Liver (tissue), 8 donors: ENCODE measurements at regions not wholly inside any gene's neighbourhood (a gene's known extent, or its start where the extent isn't known, plus 50 kb on each side); places are given as distances from the start of the nearest gene placed in this dataset.

ENCODE experiments used
- DNase-seq: peaks from one replicate; pipeline ENCODE4 v3.0.0-alpha.2; 2017; ENCODE audit warnings: low spot score
- H3K27ac ChIP-seq, 2 donors: one replicate each; pipeline ENCODE4 v1.7.0; 2013; ENCODE audit warnings: inconsistent platforms in 2 of 2, low read length in 2 of 2, control low read depth in 1 of 2, low read depth in 1 of 2, mild to moderate bottlenecking in 1 of 2
- H3K27me3 ChIP-seq, 4 donors: one replicate each; pipeline versions ENCODE4 v1.6.1 to v1.7.0; 2013; ENCODE audit warnings: low read length in 3 of 4, inconsistent platforms in 1 of 4, mild to moderate bottlenecking in 1 of 4, moderate library complexity in 1 of 4; ENCODE audit not compliant: control insufficient read depth in 4 of 4, insufficient read depth in 4 of 4
- H3K36me3 ChIP-seq, 4 donors: one replicate each; pipeline versions ENCODE4 v1.6.1 to v1.7.0; 2013; ENCODE audit warnings: low read length in 3 of 4, mild to moderate bottlenecking in 3 of 4, low read depth in 1 of 4, moderate library complexity in 1 of 4; ENCODE audit not compliant: control insufficient read depth in 4 of 4, insufficient read depth in 3 of 4
- H3K4me1 ChIP-seq, 4 donors: one replicate each; pipeline versions ENCODE4 v1.6.1 to v1.7.0; 2013; ENCODE audit warnings: low read length in 3 of 4, mild to moderate bottlenecking in 3 of 4, moderate library complexity in 1 of 4; ENCODE audit not compliant: control insufficient read depth in 4 of 4, insufficient read depth in 4 of 4
- H3K4me3 ChIP-seq, 3 donors: one replicate each; pipeline versions ENCODE4 v1.6.1 to v1.7.0; 2013; ENCODE audit warnings: low read length in 3 of 3, control low read depth in 1 of 3, low read depth in 1 of 3, mild to moderate bottlenecking in 1 of 3
- H3K9ac ChIP-seq, 2 donors: one replicate each; pipeline ENCODE4 v1.7.0; 2013; ENCODE audit warnings: low read length in 2 of 2, mild to moderate bottlenecking in 2 of 2, moderate library complexity in 2 of 2, control low read depth in 1 of 2, low read depth in 1 of 2
- H3K9me3 ChIP-seq, 4 donors: one replicate each; pipeline versions ENCODE4 v1.6.1 to v1.7.0; 2013; ENCODE audit warnings: low read length in 3 of 4; ENCODE audit not compliant: control insufficient read depth in 4 of 4
- EGR1 ChIP-seq, 2 donors: IDR thresholded peaks; 2 replicates each; pipeline ENCODE4 v1.6.1; 2016 to 2018; ENCODE audit warnings: antibody characterized with exemption in 2 of 2, low read depth in 2 of 2
- FOXA1 ChIP-seq: IDR thresholded peaks from 2 replicates; pipeline ENCODE4 v1.6.1; 2016; ENCODE audit warnings: antibody characterized with exemption
- FOXA2 ChIP-seq: IDR thresholded peaks from 2 replicates; pipeline ENCODE4 v1.6.1; 2016; ENCODE audit warnings: antibody characterized with exemption
- GABPA ChIP-seq, 2 donors: IDR thresholded peaks in 1 of 2; conservative IDR thresholded peaks in 1 of 2; 2 replicates each; pipeline ENCODE4 v1.6.1; 2016; ENCODE audit warnings: antibody characterized with exemption in 2 of 2, mild to moderate bottlenecking in 1 of 2, moderate library complexity in 1 of 2
- HNF4A ChIP-seq, 2 donors: conservative IDR thresholded peaks; 2 replicates each; pipeline ENCODE4 v1.6.1; 2016; ENCODE audit warnings: antibody characterized with exemption in 2 of 2, mild to moderate bottlenecking in 2 of 2
- JUND ChIP-seq, 2 donors: IDR thresholded peaks; 2 replicates each; pipeline ENCODE4 v1.6.1; 2016; ENCODE audit warnings: antibody characterized with exemption in 2 of 2
- NR2F2 ChIP-seq: IDR thresholded peaks from 2 replicates; pipeline ENCODE4 v1.6.1; 2016; ENCODE audit warnings: antibody characterized with exemption
- RAD21 ChIP-seq, 2 donors: IDR thresholded peaks; 2 replicates each; pipeline ENCODE4 v1.6.1; 2016; ENCODE audit warnings: antibody characterized with exemption in 2 of 2, mild to moderate bottlenecking in 2 of 2
- RXRA ChIP-seq, 2 donors: IDR thresholded peaks; 2 replicates each; pipeline ENCODE4 v1.6.1; 2017 to 2018; ENCODE audit warnings: antibody characterized with exemption in 2 of 2, mild to moderate bottlenecking in 1 of 2
- TAF1 ChIP-seq: conservative IDR thresholded peaks from 2 replicates; pipeline ENCODE4 v1.6.1; 2016; ENCODE audit warnings: antibody characterized with exemption, mild to moderate bottlenecking
- YY1 ChIP-seq: IDR thresholded peaks from 2 replicates; pipeline ENCODE4 v1.6.1; 2016; ENCODE audit warnings: antibody characterized with exemption, mild to moderate bottlenecking
- WGBS: extraction: QIAGEN DNeasy Blood & Tissue Kit; methylation state at CpG from one replicate; pipeline ENCODE4 v1.1.7; 2013; 5-methylcytosine and 5-hydroxymethylcytosine counted together
- TF ChIP-seq, protein P1 (sequence below): fragments of 150-350 bp; IDR thresholded peaks from 2 replicates; pipeline ENCODE4 v1.5.1; 2017; ENCODE audit warnings: improper control_type of control experiment, low read depth, low read length; ENCODE audit not compliant: missing input control
- TF ChIP-seq, protein P2 (sequence below): IDR thresholded peaks from 2 replicates; pipeline ENCODE4 v1.6.1; 2016; ENCODE audit warnings: antibody characterized with exemption, mild to moderate bottlenecking
- TF ChIP-seq, protein P3 (sequence below): IDR thresholded peaks from 2 replicates; pipeline ENCODE4 v1.6.1; 2016; ENCODE audit warnings: antibody characterized with exemption
- TF ChIP-seq, protein P4 (sequence below): IDR thresholded peaks from 2 replicates; pipeline ENCODE4 v1.6.1; 2016; ENCODE audit warnings: antibody characterized with exemption
- donor health status: healthy.
- donor health status: healthy.
- donor health status: healthy.
- donor health status: healthy.
- donor health status: healthy.

DNA sequence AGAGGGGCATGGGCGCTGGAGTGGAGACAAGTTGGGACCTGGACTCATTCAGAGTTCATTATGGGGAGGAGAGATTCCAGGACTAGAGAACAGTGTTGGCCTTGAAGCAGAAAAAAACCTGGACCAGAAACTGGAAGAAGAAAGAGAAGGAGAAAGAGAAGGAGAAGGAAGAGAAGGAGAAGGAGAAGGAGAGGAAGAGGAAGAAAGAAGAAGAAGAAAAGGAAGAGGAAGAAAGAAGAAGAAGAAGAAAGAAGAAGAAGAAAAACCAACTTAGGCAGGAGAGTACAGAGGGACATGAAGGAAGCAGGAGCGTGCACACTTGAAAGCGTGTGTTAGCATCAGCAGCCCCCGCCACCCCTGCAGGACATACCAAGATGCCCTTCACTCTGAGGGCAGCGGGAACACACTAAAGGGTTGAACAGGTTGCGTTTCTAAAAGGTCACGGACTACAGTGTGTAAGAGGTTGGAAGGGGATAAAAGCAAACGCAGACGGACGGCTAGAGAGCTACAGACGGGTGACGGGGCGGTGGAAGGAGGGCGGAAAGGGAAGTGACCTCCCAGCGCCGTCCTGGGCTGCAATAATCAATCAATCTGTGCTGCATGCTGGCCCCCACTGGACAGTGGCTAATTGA lies 95.3 kb downstream of the SEC61G start (continued):
- TF ChIP-seq, protein P1, sequence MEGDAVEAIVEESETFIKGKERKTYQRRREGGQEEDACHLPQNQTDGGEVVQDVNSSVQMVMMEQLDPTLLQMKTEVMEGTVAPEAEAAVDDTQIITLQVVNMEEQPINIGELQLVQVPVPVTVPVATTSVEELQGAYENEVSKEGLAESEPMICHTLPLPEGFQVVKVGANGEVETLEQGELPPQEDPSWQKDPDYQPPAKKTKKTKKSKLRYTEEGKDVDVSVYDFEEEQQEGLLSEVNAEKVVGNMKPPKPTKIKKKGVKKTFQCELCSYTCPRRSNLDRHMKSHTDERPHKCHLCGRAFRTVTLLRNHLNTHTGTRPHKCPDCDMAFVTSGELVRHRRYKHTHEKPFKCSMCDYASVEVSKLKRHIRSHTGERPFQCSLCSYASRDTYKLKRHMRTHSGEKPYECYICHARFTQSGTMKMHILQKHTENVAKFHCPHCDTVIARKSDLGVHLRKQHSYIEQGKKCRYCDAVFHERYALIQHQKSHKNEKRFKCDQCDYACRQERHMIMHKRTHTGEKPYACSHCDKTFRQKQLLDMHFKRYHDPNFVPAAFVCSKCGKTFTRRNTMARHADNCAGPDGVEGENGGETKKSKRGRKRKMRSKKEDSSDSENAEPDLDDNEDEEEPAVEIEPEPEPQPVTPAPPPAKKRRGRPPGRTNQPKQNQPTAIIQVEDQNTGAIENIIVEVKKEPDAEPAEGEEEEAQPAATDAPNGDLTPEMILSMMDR: no peak

DNA sequence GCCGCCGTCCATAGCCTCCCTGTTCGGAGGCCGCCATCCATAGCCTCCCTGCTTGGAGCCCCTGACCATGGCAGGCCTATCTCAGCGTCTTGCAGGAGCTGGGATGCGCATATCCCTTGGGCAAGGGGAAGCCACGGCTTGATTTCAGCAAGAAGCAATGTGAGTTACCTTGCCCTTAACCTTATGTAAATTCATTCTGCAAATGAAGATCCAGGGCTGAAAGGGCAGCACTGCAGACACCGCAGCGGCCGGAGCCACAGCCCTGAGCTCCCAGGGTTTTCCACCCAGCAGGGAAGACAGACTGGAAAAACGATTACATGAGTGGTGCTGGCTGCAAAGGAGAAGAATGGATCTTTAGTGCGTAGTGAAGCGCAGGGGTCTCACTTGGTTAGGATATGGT lies 95.8 kb downstream of the SEC61G start:
- TF ChIP-seq EGR1 (IDR thresholded peaks at IDR 0.05; ENCODE audit: low read depth in 2 of 2): no peak
- TF ChIP-seq FOXA1: no peak
- TF ChIP-seq JUND (IDR thresholded peaks at IDR 0.05): no peak
- TF ChIP-seq HNF4A (conservative IDR thresholded peaks at IDR 0.05): no peak
- TF ChIP-seq RXRA (IDR thresholded peaks at IDR 0.05): no peak
- TF ChIP-seq NR2F2: no peak
- DNase-seq: no peak
- WGBS: 74% methylated on average over 13 of the region's 13 CpGs
- Histone ChIP-seq H3K9ac (no peak overlapping the region), H3K9me3 (no peaks in the 10 kb centered on the region), H3K36me3 (no peaks in the 10 kb centered on the region), H3K4me3 (no peak overlapping the region), H3K4me1 (peaks cover 2 to 10% (median 6%) of the 10 kb centered on the region in 4 donors), H3K27ac (no peak overlapping the region), H3K27me3 (peaks cover 0 to 5% (median 3%) of the 10 kb centered on the region in 4 donors)

DNA sequence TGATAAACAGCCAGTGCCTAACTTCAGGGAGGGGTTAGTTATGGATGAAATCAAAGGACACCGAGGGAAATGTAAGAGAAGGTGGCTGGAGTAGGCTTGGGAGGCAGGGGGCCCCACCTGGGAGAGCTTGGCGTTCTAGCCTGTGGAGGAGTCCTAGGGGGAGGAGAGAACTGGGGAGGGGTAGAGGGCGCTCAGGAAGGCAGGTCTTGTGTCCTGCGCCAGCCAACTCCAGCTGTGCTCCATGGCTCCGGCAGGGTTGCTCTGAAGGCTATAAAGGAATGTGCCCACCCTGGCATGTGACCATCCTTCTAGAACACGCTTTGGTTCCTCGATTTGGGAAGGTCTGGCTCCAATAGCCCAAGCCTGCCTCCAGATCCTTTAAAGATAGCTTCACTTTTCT lies 96.3 kb downstream of the SEC61G start:
- no peak for DNase-seq
- Histone ChIP-seq H3K27me3 (peaks cover 0 to 5% (median 3%) of the 10 kb centered on the region in 4 donors), H3K36me3 (no peaks in the 10 kb centered on the region), H3K4me3 (no peak overlapping the region), H3K9me3 (no peaks in the 10 kb centered on the region), H3K27ac (no peak overlapping the region), H3K4me1 (peaks cover 2 to 10% (median 6%) of the 10 kb centered on the region in 4 donors), H3K9ac (no peak overlapping the region)
- 72% methylated on average over 7 of the region's 7 CpGs for WGBS
- TF ChIP-seq YY1: no peak
- no peak for TF ChIP-seq FOXA2
- TF ChIP-seq NR2F2: no peak
- no peak for TF ChIP-seq GABPA (IDR thresholded peaks at IDR 0.05 in 1 of 2, conservative IDR thresholded peaks at IDR 0.05 in 1 of 2)
- TF ChIP-seq, protein P2, sequence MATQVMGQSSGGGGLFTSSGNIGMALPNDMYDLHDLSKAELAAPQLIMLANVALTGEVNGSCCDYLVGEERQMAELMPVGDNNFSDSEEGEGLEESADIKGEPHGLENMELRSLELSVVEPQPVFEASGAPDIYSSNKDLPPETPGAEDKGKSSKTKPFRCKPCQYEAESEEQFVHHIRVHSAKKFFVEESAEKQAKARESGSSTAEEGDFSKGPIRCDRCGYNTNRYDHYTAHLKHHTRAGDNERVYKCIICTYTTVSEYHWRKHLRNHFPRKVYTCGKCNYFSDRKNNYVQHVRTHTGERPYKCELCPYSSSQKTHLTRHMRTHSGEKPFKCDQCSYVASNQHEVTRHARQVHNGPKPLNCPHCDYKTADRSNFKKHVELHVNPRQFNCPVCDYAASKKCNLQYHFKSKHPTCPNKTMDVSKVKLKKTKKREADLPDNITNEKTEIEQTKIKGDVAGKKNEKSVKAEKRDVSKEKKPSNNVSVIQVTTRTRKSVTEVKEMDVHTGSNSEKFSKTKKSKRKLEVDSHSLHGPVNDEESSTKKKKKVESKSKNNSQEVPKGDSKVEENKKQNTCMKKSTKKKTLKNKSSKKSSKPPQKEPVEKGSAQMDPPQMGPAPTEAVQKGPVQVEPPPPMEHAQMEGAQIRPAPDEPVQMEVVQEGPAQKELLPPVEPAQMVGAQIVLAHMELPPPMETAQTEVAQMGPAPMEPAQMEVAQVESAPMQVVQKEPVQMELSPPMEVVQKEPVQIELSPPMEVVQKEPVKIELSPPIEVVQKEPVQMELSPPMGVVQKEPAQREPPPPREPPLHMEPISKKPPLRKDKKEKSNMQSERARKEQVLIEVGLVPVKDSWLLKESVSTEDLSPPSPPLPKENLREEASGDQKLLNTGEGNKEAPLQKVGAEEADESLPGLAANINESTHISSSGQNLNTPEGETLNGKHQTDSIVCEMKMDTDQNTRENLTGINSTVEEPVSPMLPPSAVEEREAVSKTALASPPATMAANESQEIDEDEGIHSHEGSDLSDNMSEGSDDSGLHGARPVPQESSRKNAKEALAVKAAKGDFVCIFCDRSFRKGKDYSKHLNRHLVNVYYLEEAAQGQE: no peak
- no peak for TF ChIP-seq FOXA1
- TF ChIP-seq, protein P3, sequence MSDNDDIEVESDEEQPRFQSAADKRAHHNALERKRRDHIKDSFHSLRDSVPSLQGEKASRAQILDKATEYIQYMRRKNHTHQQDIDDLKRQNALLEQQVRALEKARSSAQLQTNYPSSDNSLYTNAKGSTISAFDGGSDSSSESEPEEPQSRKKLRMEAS: no peak
- no peak for TF ChIP-seq RXRA (IDR thresholded peaks at IDR 0.05)
- TF ChIP-seq TAF1: no peak
- no peak for TF ChIP-seq EGR1 (IDR thresholded peaks at IDR 0.05; ENCODE audit: low read depth in 2 of 2)
- TF ChIP-seq HNF4A (conservative IDR thresholded peaks at IDR 0.05): no peak
- TF ChIP-seq, protein P1: no peak
- TF ChIP-seq RAD21 (IDR thresholded peaks at IDR 0.05): no peak
- TF ChIP-seq, protein P4, sequence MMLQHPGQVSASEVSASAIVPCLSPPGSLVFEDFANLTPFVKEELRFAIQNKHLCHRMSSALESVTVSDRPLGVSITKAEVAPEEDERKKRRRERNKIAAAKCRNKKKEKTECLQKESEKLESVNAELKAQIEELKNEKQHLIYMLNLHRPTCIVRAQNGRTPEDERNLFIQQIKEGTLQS: no peak
